ENCODE measurements at regions not wholly inside any gene's neighbourhood (a gene's known extent, or its start where the extent isn't known, plus 50 kb on each side); places are given as distances from the start of the nearest gene placed in this dataset.

GRCh38 chr16:86887416-86887815, 309.1 kb downstream of the FOXL1 start:
- POLR2A ChIA-PET, result no interaction called here
- 21% methylated on average over 8 of the region's 8 CpGs for WGBS (ENCODE audit: insufficient coverage, insufficient replicate concordance, low lambda C conversion rate, missing lambda C conversion rate)
- in situ Hi-C loops (cut with MboI), result no loop called here

More at GRCh38 chr16:86887416-86887815, 309.1 kb downstream of the FOXL1 start:
- TF ChIP-seq, protein P1, sequence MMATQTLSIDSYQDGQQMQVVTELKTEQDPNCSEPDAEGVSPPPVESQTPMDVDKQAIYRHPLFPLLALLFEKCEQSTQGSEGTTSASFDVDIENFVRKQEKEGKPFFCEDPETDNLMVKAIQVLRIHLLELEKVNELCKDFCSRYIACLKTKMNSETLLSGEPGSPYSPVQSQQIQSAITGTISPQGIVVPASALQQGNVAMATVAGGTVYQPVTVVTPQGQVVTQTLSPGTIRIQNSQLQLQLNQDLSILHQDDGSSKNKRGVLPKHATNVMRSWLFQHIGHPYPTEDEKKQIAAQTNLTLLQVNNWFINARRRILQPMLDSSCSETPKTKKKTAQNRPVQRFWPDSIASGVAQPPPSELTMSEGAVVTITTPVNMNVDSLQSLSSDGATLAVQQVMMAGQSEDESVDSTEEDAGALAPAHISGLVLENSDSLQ (IDR thresholded peaks at IDR 0.05), result no peak
- TF ChIP-seq FOXK2 (IDR thresholded peaks at IDR 0.05) (no peak), HDAC6 (IDR thresholded peaks at IDR 0.05; ENCODE audit: unreplicated experiment) (no peak), SREBF1 (IDR thresholded peaks at IDR 0.05; ENCODE audit: low read length) (no peak), FOXM1 (IDR thresholded peaks at IDR 0.05; ENCODE audit: low read depth, low read length) (no peak), REST (IDR thresholded peaks at IDR 0.05; ENCODE audit: low read depth, low read length) (no peak), CEBPB (IDR thresholded peaks at IDR 0.05; ENCODE audit: borderline replicate concordance in 1 of 2, low read depth in 2 of 2, low read length in 2 of 2) (no peak), SPI1 (IDR thresholded peaks at IDR 0.05; ENCODE audit: borderline replicate concordance, insufficient read depth, low read depth, low read length) (no peak), NBN (IDR thresholded peaks at IDR 0.05) (no peak), CREB1 (IDR thresholded peaks at IDR 0.05; ENCODE audit: low read depth) (no peak), CREM (IDR thresholded peaks at IDR 0.05; ENCODE audit: low read depth) (no peak)
- TF ChIP-seq, protein P2, sequence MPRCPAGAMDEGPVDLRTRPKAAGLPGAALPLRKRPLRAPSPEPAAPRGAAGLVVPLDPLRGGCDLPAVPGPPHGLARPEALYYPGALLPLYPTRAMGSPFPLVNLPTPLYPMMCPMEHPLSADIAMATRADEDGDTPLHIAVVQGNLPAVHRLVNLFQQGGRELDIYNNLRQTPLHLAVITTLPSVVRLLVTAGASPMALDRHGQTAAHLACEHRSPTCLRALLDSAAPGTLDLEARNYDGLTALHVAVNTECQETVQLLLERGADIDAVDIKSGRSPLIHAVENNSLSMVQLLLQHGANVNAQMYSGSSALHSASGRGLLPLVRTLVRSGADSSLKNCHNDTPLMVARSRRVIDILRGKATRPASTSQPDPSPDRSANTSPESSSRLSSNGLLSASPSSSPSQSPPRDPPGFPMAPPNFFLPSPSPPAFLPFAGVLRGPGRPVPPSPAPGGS (IDR thresholded peaks at IDR 0.05; ENCODE audit: borderline replicate concordance, insufficient read depth, low read depth, low read length, poor library complexity, severe bottlenecking), result no peak
- H3K4me3 ChIP-seq, result no peak overlapping the region
- intact Hi-C loops (cut with micrococcal nuclease; ENCODE audit: unreplicated experiment), result no loop called here
- CTCF ChIA-PET, result no interaction called here
- RAD21 ChIA-PET (ENCODE audit: unreplicated experiment), result no interaction called here
- no peaks in the 10 kb centered on the region; a peak in 1 of 4 replicates for H3K27me3 ChIP-seq (replicated peaks in 1 of 2; ENCODE audit: control insufficient read depth in 2 of 2, insufficient read depth in 2 of 2, low read length in 1 of 2)
- no TSS peak for BruUV-seq (replicated peaks)
- H2AFZ ChIP-seq (ENCODE audit: control insufficient read depth, low read depth, low read length), result no peak overlapping the region
- ATAC-seq (no peak), FAIRE-seq (no peak), DNase-seq (ENCODE audit: low read depth, low spot score) (no peak)
- no peaks in the 10 kb centered on the region for H3K79me2 ChIP-seq (ENCODE audit: control insufficient read depth, insufficient read depth, low read length)
- no peaks in the 10 kb centered on the region for H3K36me3 ChIP-seq (ENCODE audit: control insufficient read depth in 2 of 2, insufficient read depth in 2 of 2, low read length in 1 of 2)
- H3K4me1 ChIP-seq (ENCODE audit: control insufficient read depth, insufficient read depth, low read length), result no peaks in the 10 kb centered on the region
- no peak overlapping the region for H3K4me2 ChIP-seq (ENCODE audit: control insufficient read depth, insufficient read depth)
- H4K20me1 ChIP-seq (ENCODE audit: control insufficient read depth, insufficient read depth), result no peaks in the 10 kb centered on the region
- H3K9me3 ChIP-seq (replicated peaks; ENCODE audit: control insufficient read depth, insufficient read depth, low read length), result no peaks in the 10 kb centered on the region
- H3K9ac ChIP-seq (ENCODE audit: control insufficient read depth, insufficient read depth, low read length), result no peak overlapping the region
- SMC1A ChIA-PET (ENCODE audit: uncharacterized antibody, unreplicated experiment), result no interaction called here
- no peak overlapping the region for H3K27ac ChIP-seq (ENCODE audit: control insufficient read depth, insufficient read depth)
